ENCODE measurements at regions not wholly inside any gene's neighbourhood (a gene's known extent, or its start where the extent isn't known, plus 50 kb on each side); places are given as distances from the start of the nearest gene placed in this dataset.
"Not testable (repeated sequence)": the region's sequence is repeated elsewhere in the genome, so short reads cannot be mapped to it uniquely, and the experiment has no call there.

- no peak for DNase-seq
Observed at GRCh38 chr6:27854421-27854820, 57.8 kb downstream of the OR2B2 start.

DNA sequence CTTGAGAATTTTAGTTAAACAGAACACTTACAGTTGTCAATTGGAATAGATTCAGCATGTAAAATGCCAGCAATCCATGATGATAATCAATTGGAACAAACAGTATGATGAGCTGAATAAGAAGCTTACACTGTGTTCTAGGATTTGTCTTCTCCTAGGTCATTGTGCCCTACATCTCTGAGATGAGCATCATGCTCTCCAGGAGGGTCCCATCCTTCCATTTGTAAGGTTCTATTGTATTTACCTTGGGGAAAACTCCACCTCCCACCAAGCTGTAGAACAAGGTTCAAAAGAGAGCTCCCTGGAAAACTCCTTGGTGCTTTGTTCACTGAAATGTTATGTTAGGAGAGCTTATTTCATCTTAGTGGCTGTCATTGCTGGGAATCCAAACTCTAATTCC, 60.8 kb downstream of the OR2B2 start:
- DNase-seq: no peak

GRCh38 chr6:27849001-27849400, 63.2 kb downstream of the OR2B2 start:
- DNase-seq: not testable (repeated sequence)

GRCh38 chr6:27847706-27848105, 64.5 kb downstream of the OR2B2 start:
- no peak for DNase-seq

DNA sequence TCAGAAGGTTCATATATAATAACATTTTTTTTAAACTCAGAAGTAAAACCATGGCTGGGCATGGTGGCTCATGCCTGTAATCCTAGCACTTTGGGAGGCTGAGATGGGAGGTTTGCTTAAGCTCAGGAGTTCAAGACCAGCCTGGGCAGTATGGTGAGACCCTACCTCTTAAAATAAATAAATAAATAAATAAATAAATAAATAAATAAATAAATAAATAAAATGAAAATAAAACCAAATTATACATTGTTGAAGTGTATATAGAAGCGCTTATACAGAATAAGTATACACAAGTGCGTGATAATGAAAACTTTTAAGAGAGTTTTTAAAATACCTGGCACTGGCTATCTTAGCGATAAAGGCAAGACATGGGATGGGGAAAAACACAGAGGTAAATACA, 71.6 kb downstream of the OR2B2 start:
- DNase-seq: no peak

DNA sequence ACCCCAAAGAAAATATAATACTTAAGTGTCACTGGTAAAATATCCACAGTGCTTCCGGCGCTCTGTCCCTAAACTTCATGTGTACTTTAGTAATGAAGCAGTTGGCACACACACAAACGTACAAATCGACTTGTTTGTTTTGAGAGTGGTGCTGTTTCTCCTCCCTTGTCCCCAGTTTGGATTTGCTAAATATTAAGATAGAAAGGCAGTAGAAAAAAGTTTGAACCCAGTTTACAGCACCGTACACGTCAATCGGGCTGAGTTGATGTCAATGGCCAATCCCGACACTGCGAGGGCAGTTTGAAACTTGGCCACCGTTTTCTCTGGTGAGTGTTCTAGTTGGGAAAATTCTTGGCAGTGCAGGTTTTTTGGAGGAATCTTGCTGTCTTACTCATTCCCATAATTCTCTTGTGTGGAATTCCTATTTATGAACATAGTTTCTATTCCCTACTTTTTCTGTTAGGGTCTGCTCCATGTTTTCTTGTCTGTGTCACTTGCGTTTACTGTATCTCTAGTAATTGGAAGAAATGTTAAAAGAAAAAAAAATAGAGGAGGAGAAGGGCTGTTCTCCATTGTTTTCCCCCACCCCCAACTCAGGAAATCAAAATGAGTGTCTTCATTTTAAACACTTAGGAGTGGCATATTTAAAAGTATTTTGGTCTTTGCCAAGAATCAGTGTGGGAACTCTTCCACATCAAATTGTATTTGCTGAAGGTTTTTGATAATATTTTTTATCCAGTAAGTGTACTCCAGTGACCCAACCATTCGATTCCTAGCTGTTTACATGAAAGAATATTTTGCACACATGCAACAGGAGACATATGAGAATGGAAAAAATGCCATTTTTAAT, 72.3 kb downstream of the OR2B2 start:
- peak; percentile 68 for DNase-seq

GRCh38 chr6:27838945-27839625, 73.1 kb downstream of the OR2B2 start:
- DNase-seq: no peak

DNA sequence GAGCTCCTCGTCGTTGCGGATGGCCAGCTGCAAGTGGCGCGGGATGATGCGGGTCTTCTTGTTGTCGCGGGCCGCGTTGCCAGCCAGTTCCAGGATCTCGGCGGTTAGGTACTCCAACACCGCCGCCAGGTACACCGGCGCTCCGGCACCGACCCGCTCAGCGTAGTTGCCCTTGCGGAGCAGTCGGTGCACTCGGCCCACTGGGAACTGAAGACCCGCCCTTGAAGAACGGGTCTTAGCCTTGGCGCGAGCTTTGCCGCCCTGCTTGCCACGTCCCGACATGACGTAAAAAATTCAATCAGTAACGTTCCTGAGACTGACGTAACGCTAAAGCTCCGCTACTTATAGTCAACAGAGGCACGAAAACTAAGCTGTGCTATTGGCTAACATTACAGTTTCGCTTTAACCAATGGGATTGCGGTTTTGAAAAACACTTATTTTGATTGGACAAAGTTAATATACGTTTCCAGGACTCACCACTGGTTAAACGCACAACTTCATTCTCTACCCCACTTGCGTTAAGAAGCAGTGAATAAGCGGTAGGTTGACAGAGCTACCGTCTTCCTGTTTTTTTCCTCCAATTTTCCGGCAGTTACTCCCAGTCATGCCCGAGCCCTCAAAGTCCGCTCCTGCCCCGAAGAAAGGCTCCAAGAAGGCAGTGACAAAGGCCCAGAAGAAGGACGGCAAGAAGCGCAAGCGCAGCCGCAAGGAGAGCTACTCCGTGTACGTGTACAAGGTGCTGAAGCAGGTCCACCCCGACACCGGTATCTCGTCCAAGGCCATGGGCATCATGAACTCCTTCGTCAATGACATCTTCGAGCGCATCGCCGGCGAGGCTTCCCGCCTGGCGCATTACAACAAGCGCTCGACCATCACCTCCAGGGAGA, 73.9 kb downstream of the OR2B2 start:
- DNase-seq: peak; percentile 91

- DNase-seq: no peak
Observed at GRCh38 chr6:27837625-27838057, 74.6 kb downstream of the OR2B2 start.

DNA sequence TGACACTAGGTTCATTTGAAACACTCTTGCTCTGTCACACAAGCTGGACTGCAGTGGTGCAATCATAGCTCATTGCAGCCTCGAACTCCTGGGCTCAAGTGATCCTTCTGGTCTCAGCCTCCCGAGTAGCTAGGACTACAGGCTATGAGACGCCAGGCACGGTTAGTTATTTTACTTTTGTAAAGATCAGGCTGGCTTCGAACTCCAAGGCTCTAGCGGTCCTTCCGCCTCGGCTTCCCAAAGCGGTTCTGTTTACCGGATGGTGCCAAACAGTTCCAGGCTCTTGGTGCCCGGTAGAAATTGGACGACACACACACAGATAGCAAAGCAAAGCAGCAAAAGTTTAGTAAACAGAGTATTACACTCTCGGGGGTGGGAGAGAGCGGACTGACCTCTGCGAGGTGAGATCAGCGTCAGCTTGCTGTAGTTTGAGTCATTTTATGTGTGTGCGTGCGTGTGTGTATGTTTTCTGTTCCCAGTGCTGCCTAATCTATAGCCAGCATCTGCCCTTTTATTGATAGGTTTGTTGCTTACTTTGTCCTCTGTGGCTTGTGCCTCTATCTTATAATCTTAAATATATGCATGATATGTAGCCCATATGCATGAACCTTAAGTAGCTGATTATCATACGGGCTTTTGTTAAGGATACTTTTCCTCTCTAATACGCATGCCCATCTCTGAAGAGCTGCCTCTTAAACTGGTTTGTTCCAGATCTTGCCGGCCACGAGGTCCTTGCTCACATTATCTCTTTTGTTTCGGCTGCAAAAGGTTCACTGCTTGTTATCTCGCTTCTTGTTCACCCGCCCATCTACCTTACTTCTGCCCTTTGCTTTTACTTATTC, 75.2 kb downstream of the OR2B2 start:
- DNase-seq: peak; percentile 82

DNA sequence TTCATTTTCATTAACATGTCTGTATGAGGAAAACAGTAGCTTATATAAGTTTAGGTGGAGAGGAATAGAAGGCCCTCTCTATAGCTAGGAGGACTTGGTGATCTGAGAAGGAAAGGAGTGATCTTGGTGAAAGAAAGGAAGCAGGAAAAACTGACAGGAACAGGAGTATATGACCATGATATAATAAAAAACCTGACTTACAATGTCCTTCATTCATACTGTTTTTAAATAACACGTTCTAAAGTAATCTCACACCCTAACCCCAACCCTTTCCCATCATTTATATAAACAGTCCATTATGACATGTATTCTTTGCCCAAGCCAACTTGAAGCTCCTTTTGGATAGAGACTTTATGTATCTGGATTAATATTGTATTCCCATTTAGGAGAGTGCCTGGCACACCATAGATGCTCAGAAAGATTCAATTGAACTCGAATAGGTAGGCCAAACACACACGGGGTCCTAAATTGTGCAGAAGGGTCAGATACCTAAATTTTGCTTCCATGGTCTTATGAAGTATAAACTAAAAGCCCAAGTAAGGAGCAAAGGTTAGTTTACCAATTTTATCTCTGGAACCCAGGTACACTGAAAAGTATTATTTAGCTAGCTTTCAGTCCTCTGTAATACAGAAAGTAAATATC, 75.9 kb downstream of the OR2B2 start:
- no peak for DNase-seq

GRCh38 chr6:27834879-27835549, 77.2 kb downstream of the OR2B2 start:
- DNase-seq: no peak

- DNase-seq: no peak
Observed at GRCh38 chr6:27834384-27834783, 77.8 kb downstream of the OR2B2 start.

DNA sequence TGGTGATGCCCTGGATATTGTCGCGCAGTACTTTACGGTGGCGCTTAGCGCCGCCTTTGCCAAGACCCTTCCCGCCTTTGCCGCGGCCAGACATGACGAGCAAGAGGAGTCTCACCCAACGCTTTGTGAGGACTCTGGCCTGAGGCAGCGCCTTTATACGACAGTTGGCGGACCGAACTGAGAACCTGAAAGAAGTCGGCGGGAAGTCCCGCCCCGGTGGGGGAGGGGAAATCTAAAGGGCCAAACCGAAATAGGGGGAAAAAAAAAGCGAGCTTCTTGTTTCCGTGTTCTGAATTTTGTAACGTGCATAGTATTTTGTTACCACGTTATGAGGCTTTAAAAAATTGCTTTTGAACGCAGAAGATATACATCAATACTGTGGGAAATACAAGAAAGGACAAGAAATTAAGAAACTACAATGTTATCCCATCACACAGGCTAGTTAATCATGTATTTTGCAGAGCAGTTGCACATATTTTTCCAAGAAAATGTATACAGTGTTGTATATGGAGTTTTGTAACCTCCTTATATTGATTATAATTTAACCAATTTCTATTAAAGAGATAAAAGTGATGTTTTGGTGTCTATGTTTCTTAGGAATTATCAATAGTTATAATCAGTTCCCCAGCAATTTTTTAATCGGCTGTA, 80.6 kb downstream of the OR2B2 start:
- peak; percentile 91 for DNase-seq

- peak; percentile 76 for DNase-seq
Observed at GRCh38 chr6:27830600-27831433, 81.4 kb downstream of the OR2B2 start.

GRCh38 chr6:27830212-27830599, 82.0 kb downstream of the OR2B2 start:
- no peak for DNase-seq

DNA sequence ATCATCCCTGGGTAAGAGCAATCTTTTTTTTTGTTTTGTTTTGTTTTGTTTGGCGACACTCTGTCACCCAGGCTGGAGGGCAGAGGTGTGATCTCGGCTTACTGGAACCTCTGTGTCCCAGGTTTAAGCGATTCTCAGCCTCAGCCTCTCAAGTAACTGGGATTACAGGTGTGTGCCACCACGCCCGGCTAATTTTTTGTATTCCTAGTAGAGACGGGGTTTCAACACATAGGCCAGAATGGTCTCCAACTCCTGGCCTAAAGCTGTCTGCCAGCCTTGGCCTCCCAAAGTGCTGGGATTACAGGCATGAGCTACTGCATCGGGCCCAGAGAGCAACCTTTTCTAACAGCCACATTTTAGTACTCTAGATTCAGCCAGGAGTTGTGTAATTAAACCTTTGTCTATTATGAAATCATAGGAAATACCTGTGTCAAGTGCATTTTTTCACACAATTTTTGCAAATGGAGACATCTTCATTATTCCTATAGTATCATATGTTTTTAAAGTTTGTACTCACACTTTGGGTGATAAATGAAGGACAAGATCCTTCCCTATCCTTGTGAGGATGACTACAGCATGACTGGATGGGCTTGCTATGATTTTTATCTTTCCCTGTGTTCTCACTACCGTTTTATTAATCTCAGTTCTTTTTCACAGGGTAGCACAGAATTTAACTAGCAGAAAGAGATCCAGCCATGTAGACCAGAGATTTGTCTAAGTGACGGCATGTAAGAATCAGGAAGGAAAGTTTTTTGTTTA, 82.6 kb downstream of the OR2B2 start:
- no peak for DNase-seq

- DNase-seq: not testable (repeated sequence)
Observed at GRCh38 chr6:27827477-27827876, 84.7 kb downstream of the OR2B2 start.

DNA sequence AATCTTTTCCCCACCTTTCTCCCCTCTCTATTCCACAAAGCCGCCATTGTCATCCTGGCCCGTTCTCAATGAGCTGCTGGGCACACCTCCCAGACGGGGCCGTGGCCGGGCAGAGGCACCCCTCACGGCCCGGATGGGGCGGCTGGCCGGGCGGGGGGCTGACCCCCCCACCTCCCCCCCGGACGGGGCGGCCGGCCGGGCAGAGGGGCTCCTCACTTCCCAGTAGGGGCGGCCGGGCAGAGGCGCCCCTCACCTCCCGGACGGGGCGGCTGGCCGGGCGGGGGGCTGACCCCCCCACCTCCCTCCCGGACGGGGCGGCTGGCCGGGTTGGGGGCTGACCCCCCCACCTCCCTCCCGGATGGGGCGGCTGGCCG, 85.6 kb downstream of the OR2B2 start:
- not testable (repeated sequence) for DNase-seq
